NCI-H146 treated with DMSO at 0.1 percent for 48 hours (cell line): ENCODE measurements at regions not wholly inside any gene's neighbourhood (a gene's known extent, or its start where the extent isn't known, plus 50 kb on each side); places are given as distances from the start of the nearest gene placed in this dataset.
"Not testable (repeated sequence)": the region's sequence is repeated elsewhere in the genome, so short reads cannot be mapped to it uniquely, and the experiment has no call there.

ENCODE experiments used
- DNase-seq: peaks from one replicate; lab custom pipeline; 2025; ENCODE audit not compliant: unreplicated experiment; lab: John Stamatoyannopoulos, UW

- no peak for DNase-seq
Measured at GRCh38 chr14:22218728-22219127, 370.3 kb downstream of the DAD1 start.

- no peak for DNase-seq
Measured at GRCh38 chr14:22213120-22213519, 375.9 kb downstream of the DAD1 start.

- no peak for DNase-seq
Measured at GRCh38 chr14:22210906-22211305, 378.1 kb downstream of the DAD1 start.

- DNase-seq, result no peak
Measured at GRCh38 chr14:22210026-22210425, 379.0 kb downstream of the DAD1 start.

GRCh38 chr14:22203036-22203435 lies 386.0 kb downstream of the DAD1 start:
- DNase-seq, result no peak

GRCh38 chr14:22202313-22202712 lies 386.7 kb downstream of the DAD1 start:
- no peak for DNase-seq

GRCh38 chr14:22200977-22201605 lies 387.9 kb downstream of the DAD1 start:
- no peak for DNase-seq

GRCh38 chr14:22200131-22200530 lies 388.9 kb downstream of the DAD1 start:
- DNase-seq, result not testable (repeated sequence)

- DNase-seq, result no peak
Measured at GRCh38 chr14:22194664-22195063, 394.4 kb downstream of the DAD1 start.

GRCh38 chr14:22190411-22191191 lies 398.4 kb downstream of the DAD1 start:
- DNase-seq, result no peak

- no peak for DNase-seq
Measured at GRCh38 chr14:22189881-22190280, 399.1 kb downstream of the DAD1 start.

- DNase-seq, result no peak
Measured at GRCh38 chr14:22188318-22188717, 400.7 kb downstream of the DAD1 start.

- DNase-seq, result no peak
Measured at GRCh38 chr14:22185789-22186188, 403.2 kb downstream of the DAD1 start.

GRCh38 chr14:22185191-22185590 lies 403.8 kb downstream of the DAD1 start:
- DNase-seq, result no peak

GRCh38 chr14:22184830-22185168 lies 404.2 kb downstream of the DAD1 start:
- no peak for DNase-seq

GRCh38 chr14:22184157-22184829 lies 404.7 kb downstream of the DAD1 start:
- no peak for DNase-seq

- DNase-seq, result no peak
Measured at GRCh38 chr14:22180045-22180444, 409.0 kb downstream of the DAD1 start.

GRCh38 chr14:22179190-22179589 lies 409.8 kb downstream of the DAD1 start:
- DNase-seq, result no peak

GRCh38 chr14:22178333-22178839 lies 410.6 kb downstream of the DAD1 start:
- no peak for DNase-seq

- no peak for DNase-seq
Measured at GRCh38 chr14:22177870-22178269, 411.2 kb downstream of the DAD1 start.

GRCh38 chr14:22176957-22177356 lies 412.1 kb downstream of the DAD1 start:
- no peak for DNase-seq

GRCh38 chr14:22175278-22175558 lies 413.8 kb downstream of the DAD1 start:
- not testable (repeated sequence) for DNase-seq
